ENCODE measurements at regions not wholly inside any gene's neighbourhood (a gene's known extent, or its start where the extent isn't known, plus 50 kb on each side); places are given as distances from the start of the nearest gene placed in this dataset.

DNA sequence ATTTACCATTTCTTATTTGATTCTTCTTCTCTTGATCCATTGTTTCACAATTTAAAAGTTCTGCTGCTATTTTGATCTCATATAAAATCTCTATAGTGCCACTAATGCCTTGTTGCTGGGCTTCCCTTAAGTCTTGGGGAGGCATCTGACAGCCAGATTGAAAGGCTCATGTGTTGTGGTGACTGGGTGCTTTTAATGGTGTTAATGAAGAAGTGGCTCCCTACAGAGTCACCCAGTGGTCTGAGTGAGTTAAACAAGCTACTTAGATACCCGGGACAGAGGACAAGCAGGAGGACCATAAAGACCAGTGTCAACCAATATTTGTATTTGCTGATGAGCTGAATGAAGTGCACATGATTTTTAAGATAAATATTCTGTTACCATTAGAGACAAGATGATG, 176.4 kb upstream of the HABP2 start:
- in situ Hi-C loops (cut with HindIII; ENCODE audit: low pct_unique_long_range_greater_than_20kb, low sequenced_read_pairs): no loop called here
- DNase-seq (ENCODE audit: low read depth, low spot score): no peak

GRCh38 chr10:113379091-113379490, 173.8 kb upstream of the HABP2 start:
- in situ Hi-C loops (cut with HindIII; ENCODE audit: low pct_unique_long_range_greater_than_20kb, low sequenced_read_pairs): no loop called here
- DNase-seq (ENCODE audit: low read depth, low spot score): no peak

GRCh38 chr10:113381416-113381815, 171.4 kb upstream of the HABP2 start:
- in situ Hi-C loops (cut with HindIII; ENCODE audit: low pct_unique_long_range_greater_than_20kb, low sequenced_read_pairs): no loop called here
- DNase-seq (ENCODE audit: low read depth, low spot score): no peak

DNA sequence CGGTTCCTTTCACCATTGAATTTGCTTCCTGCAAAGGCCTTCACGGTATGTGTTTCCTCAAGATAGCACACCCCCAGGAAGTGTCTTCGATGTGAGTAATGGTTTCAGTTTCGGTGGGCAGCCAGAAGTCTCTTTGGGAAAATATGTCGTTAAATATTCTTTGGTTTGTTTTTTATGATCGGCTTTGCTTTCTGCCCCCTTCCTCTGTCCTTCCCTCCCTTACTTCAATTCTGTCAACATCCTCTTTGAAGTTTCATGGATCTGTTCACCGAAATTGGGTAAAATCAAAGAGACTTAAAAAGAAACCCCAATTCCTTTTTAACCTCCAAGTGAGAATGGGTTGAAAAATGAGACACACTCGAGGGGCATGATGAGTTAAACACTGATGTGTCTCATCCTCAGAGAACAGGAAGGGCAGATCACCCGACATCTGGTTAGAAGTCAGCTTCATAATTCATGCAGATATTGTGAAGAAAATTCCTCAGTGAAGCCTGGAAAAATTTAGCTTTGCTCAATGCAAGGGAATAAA, 170.8 kb upstream of the HABP2 start:
- DNase-seq (ENCODE audit: low read depth, low spot score): peak; percentile 57
- in situ Hi-C loops (cut with HindIII; ENCODE audit: low pct_unique_long_range_greater_than_20kb, low sequenced_read_pairs): no loop called here

GRCh38 chr10:113382691-113383090, 170.2 kb upstream of the HABP2 start:
- no peak for DNase-seq (ENCODE audit: low read depth, low spot score)

DNA sequence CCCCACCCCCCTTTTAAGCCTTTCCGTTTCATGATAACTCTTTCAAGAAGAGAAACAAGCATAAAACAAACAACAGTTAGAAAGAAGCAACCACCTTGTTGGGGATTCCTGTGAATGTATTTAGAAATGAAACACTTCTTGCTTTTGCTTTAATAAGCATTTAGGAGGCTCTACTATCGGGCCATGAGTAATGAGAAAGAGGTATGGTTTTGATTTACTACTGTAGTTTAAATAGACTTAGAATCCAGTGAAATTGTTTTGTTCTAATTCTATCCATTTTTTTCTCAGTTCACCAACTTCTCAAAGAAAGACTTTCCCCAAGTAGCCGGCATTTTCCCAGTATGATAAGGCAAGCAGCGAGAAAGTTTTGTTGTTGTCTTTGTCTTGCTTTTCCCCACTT, 168.7 kb upstream of the HABP2 start:
- in situ Hi-C loops (cut with HindIII; ENCODE audit: low pct_unique_long_range_greater_than_20kb, low sequenced_read_pairs): no loop called here
- DNase-seq (ENCODE audit: low read depth, low spot score): no peak

More at GRCh38 chr10:113382691-113383090, 170.2 kb upstream of the HABP2 start:
- in situ Hi-C loops (cut with HindIII; ENCODE audit: low pct_unique_long_range_greater_than_20kb, low sequenced_read_pairs): no loop called here

DNA sequence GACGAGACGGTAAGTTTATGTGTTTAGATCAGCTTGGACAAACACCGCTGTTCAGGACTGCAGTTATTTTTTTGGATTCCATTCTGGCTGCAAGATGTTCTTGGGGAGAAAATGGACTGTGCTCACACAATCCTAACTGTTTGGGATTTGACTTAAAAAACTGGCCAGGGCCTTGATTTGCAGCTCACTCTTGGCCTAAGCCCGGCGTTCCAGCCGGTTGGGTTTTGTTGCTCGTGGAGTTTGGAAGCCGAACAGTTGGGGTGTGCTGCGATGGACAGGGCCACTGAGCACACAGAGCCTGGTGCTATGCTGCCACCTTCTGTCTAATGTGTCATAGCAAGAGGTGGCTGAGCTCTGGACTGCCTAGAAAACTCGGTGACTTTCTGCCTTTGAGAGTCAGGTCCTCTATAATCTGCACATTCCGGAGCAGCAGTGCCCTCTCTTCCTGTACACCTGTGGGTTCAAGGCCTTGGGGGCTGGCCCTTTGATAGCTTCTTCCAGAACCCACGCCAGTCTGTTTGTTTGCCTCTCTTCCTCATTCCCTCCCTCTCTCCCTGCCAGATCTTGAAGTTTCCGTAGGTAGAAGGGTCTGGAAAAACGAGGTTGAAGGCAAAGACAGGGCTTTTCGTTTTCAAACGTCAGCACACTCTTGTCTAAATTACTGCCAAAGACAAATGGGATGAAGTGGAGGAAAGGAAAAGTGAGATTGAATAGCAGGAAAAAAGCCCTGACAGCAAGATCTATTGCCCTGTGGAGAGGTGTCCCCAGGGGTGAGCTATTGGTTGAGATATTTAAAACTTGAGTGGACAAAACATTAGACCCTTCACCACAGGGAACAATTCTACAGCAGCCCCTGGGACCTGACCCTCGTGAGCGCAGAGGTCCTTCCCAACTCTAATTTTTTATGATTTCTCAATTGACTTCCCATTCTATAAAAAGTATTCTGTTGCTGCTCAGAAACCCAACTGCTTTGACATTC, 167.5 kb upstream of the HABP2 start:
- in situ Hi-C loops (cut with HindIII; ENCODE audit: low pct_unique_long_range_greater_than_20kb, low sequenced_read_pairs): no loop called here
- peak; percentile 85 for DNase-seq (ENCODE audit: low read depth, low spot score)

GRCh38 chr10:113386005-113386404, 166.8 kb upstream of the HABP2 start:
- DNase-seq (ENCODE audit: low read depth, low spot score): no peak
- in situ Hi-C loops (cut with HindIII; ENCODE audit: low pct_unique_long_range_greater_than_20kb, low sequenced_read_pairs): no loop called here

DNA sequence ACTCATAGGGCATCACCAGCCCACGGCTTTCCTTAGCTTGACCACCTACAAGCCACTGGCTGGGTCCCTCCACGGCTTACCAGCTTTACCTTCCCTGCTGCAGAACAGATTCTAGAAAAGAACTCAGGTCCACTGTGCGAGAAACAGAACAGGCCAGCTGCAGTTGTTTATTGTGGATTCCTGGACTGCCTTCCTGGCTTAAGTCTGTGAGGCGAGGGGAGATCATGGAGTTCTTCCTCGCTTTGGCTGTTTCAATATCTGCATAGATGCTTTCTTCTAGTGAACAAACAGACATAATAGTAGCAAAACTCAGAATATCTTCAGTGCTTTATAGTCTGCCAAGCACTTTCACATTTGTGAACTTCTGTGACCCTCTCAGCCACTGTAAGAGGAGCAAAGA, 162.9 kb upstream of the HABP2 start:
- DNase-seq (ENCODE audit: low read depth, low spot score): no peak
- in situ Hi-C loops (cut with HindIII; ENCODE audit: low pct_unique_long_range_greater_than_20kb, low sequenced_read_pairs): no loop called here

- in situ Hi-C loops (cut with HindIII; ENCODE audit: low pct_unique_long_range_greater_than_20kb, low sequenced_read_pairs): no loop called here
Observed at GRCh38 chr10:113390896-113391295, 162.0 kb upstream of the HABP2 start.

DNA sequence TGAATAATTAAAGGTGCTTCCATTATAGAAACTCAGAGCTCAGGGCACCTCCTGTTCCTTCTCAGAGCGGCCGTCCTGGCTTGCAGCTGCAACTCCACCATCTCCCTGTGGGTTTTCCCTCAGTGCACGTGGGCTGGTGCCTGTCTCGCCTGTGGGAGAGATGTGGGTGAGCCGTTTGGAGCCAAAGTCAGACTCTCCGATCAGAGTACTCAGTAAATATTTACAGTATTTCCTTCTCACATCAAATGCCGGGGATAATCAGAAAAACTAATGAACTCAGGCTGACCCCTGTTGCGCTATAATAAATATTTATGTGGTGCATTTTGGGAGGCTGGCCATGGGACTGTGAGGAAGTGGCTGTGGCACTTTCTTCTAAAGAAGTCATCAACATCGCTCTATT, 155.8 kb upstream of the HABP2 start:
- in situ Hi-C loops (cut with HindIII; ENCODE audit: low pct_unique_long_range_greater_than_20kb, low sequenced_read_pairs): no loop called here
- no peak for DNase-seq (ENCODE audit: low read depth, low spot score)

More at GRCh38 chr10:113390896-113391295, 162.0 kb upstream of the HABP2 start:
- no peak for DNase-seq (ENCODE audit: low read depth, low spot score)

DNA sequence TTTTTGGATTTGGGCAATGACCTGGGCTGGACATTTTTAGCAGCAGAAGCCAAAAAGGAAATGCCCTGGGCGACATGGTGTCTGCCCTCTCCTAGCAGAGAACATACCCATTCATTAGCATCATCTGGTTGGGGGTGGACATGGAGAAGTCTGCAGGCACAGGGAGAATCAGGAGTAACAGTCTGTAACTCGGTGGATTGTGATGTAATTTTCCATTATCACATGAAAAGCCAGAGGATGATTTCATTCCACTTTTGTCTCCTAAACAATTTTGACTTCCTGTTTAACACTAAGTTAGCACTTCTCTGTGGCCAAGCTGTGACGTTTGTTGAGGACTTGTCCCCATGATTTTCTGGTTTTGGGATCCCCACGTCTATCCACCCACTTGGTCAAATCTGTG, 153.8 kb upstream of the HABP2 start:
- no peak for DNase-seq (ENCODE audit: low read depth, low spot score)
- in situ Hi-C loops (cut with HindIII; ENCODE audit: low pct_unique_long_range_greater_than_20kb, low sequenced_read_pairs): no loop called here

DNA sequence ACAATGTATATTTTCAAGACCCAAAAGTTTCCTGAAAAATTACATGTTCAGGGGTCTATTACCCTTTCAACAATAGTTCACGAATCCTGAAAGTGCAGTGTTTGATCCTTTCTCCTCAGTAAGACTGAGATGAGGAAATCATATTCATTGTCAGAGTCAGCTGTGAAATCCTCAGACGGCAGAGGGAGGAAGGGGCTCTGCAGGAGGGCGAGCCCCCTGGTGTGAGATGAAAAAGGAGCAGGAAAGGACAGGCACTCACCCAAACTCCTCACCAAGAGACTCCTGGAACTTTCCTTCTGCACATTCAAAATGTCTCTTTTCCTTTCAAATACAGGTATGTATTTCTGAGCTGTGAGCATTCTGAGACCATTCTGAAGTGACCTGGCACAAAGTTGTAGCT, 150.3 kb upstream of the HABP2 start:
- in situ Hi-C loops (cut with HindIII; ENCODE audit: low pct_unique_long_range_greater_than_20kb, low sequenced_read_pairs): no loop called here
- no peak for DNase-seq (ENCODE audit: low read depth, low spot score)

DNA sequence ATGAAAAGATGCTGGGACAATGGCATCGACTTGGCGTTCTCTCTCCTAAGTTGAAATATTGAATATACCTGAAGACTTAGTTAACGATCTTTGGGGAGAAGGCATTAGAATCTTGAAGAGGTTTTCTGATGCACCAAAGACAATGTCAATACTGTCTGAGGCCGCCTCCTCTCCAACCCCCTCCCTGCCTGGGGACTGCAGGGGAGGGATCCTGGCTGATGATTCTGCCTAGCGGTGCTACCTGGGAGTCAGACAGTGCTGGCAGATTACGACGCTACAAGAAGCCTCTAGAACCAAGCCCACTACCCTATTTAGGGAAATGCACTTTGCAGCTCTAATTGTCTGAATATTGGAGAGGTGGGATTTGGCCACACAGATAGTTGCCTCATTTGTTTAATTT, 145.6 kb upstream of the HABP2 start:
- in situ Hi-C loops (cut with HindIII; ENCODE audit: low pct_unique_long_range_greater_than_20kb, low sequenced_read_pairs): no loop called here
- DNase-seq (ENCODE audit: low read depth, low spot score): no peak

DNA sequence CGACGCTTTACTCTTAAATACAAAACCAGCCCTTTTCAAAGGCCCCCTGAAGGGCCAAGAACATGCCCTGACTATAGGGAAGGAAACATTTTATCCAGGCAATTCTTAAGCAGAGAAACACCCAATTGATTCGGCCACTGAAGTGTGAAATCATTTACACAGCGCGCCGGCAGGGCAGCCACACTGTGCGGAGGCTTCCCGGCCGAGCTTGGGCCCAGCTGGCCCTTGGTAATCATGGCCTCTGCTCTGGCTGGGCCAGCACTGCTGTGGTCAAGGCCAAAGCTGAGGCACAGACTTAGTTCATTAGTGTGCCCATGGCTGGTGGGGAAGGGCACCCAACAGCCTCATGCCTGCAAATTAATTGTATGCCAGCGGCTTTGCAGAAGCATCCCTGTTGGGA, 143.7 kb upstream of the HABP2 start:
- in situ Hi-C loops (cut with HindIII; ENCODE audit: low pct_unique_long_range_greater_than_20kb, low sequenced_read_pairs): no loop called here
- DNase-seq (ENCODE audit: low read depth, low spot score): no peak

DNA sequence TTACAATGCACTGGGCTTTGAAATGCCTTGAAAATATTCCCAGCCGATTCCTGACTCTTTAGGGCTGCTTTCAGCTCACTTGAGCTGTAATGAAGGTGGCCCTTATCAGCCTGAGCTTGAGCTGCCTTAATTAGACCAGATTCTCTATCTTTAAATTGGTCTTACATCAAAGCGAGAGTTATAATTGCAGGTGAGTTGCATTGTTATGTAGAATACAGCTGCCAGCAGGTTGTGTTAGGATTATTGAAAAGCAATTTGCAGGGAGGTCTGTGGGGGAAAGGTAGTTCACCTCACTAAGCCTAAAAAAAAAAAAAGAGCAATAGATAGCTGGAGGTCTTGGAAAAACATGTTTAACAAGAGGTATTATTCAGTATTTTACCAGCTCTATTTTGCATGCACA, 142.2 kb upstream of the HABP2 start:
- in situ Hi-C loops (cut with HindIII; ENCODE audit: low pct_unique_long_range_greater_than_20kb, low sequenced_read_pairs): no loop called here
- DNase-seq (ENCODE audit: low read depth, low spot score): no peak

- in situ Hi-C loops (cut with HindIII; ENCODE audit: low pct_unique_long_range_greater_than_20kb, low sequenced_read_pairs): no loop called here
- no peak for DNase-seq (ENCODE audit: low read depth, low spot score)
Observed at GRCh38 chr10:113411456-113411855, 141.4 kb upstream of the HABP2 start.

GRCh38 chr10:113412161-113412560, 140.7 kb upstream of the HABP2 start:
- DNase-seq (ENCODE audit: low read depth, low spot score): no peak
- in situ Hi-C loops (cut with HindIII; ENCODE audit: low pct_unique_long_range_greater_than_20kb, low sequenced_read_pairs): no loop called here

GRCh38 chr10:113414543-113414942, 138.3 kb upstream of the HABP2 start:
- in situ Hi-C loops (cut with HindIII; ENCODE audit: low pct_unique_long_range_greater_than_20kb, low sequenced_read_pairs): no loop called here
- DNase-seq (ENCODE audit: low read depth, low spot score): no peak
